Dedifferentiated amniotic fluid mesenchymal stem cell (primary cell): ENCODE measurements at regions not wholly inside any gene's neighbourhood (a gene's known extent, or its start where the extent isn't known, plus 50 kb on each side); places are given as distances from the start of the nearest gene placed in this dataset.
"Not testable (repeated sequence)": the region's sequence is repeated elsewhere in the genome, so short reads cannot be mapped to it uniquely, and the experiment has no call there.

Experiments used
- DNase-seq: peaks from one replicate; pipeline ENCODE4 v3.0.0-alpha.2; 2016; ENCODE audit errors: extremely low spot score

DNA sequence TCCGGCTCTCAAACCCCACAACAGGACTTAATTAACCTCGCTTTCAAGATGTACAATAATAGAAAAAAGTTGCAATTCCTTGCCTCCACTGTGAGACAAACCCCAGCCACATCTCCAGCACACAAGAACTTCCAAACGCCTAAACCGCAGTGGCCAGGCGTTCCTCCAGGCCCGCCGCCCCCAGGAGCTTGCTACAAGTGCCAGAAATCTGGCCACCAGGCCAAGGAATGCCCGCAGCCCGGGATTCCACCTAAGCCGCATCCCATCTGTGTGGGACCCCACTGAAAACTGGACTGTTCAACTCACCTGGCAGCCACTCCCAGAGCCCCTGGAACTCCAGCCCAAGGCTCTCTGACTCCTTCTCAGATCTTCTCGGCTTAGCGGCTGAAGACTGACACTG lies 262.5 kb downstream of the SMARCA2 start:
- not testable (repeated sequence) for DNase-seq

- DNase-seq: not testable (repeated sequence)
These were observed 264.0 kb downstream of the SMARCA2 start for GRCh38 chr9:2279138-2279537.

DNA sequence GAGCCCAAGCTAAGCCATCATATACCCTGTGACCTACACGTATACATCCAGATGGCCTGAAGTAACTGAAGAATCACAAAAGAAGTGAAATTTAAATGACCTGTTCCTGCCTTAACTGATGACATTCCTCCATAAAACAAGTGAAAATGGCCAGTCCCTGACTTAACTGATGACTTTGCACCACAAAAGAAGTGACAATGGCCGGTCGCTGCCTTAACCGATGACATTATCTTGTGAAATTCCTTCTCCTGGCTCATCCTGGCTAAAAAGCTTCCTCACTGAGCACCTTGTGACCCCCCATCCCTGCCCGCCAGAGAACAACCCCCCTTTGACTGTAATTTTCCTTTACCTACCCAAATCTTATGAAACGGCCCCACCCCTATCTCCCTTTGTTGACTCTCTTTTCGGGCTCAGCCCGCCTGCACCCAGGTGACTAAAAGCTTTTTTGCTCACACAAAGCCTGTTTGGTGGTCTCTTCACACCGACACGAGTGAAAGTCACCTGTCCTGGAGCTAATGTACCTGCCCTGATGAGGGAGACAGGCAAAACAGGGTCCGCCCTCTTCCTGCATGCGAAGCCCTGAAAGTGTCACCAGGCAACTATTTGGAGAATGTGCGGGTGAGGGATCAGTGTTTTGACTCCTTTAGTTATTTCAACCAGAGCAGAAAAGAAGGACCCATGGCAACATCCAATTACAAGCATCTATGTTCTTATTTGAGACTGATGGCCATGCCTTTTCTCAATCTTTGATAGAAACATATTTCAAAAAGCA lies 266.1 kb downstream of the SMARCA2 start:
- DNase-seq: no peak

DNA sequence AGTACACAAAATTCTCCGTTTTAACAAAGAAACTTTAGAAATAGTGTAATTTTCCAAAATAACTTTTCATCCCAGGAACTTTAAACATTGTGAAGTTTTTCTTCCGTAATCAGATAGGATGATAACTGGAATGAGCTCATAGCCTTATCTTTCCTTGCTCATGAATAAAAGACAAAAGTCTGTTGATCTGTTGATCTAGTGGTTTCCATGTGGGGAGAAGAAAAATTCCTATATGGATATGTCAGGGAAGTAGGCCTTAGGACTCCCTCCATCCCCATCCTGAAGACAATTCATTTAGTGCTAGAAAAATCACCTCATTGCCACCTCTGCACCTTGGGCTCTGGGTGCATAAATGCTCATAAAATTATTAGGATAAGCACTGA lies 266.6 kb downstream of the SMARCA2 start:
- DNase-seq: no peak

DNA sequence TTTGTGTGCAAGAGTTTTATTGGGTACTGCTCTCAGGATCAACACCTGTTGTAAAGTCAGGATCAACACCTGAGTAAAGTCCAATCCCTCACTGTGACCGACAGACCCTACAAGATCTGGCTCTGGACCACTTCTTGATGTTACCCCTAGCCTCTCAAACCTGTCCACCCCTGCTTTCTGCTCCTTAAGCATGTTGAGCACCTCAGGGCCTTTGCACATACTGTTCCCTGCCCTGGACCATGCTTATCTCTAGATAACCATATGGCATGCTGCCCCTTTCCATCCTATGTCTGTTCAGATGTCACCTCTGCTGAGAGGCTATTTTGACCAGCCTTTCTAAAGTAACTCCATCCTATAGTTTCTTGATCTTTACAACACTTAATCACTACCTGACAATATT lies 269.6 kb downstream of the SMARCA2 start:
- no peak for DNase-seq

- DNase-seq: no peak
These were observed 270.5 kb downstream of the SMARCA2 start for GRCh38 chr9:2285416-2286332.

- DNase-seq: no peak
These were observed 271.2 kb downstream of the SMARCA2 start for GRCh38 chr9:2286333-2286705.

DNA sequence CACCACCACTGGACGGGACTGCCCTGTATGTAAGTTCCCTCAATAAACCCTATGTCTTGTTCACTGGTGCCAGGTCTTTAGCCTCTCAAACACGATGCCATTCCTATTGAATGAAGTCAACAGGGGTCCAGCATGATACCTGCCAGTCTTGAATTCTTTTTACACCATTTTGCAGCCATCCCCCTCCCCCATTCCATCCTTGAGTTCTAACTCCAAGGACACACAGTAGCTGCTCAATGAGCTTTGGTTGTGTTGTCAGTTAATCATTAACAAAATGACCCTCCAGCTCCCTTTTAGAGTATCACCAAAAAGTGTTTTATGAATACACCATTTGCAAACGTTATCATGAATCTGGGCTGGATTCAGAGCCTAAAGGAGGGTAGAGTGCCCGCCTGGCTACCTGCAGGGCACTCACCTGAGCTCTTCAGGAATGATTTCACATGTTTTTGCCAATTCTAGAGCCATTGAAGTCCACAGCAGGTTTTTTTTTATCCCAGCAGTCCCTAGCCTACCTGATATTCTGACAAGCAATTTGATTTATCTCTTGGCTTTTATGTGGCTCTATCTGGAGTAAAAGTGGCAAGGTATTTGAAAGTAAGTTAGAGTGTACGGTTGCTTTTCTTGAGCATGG lies 271.8 kb downstream of the SMARCA2 start:
- DNase-seq: no peak

GRCh38 chr9:2288309-2288708 lies 273.2 kb downstream of the SMARCA2 start:
- DNase-seq: no peak

DNA sequence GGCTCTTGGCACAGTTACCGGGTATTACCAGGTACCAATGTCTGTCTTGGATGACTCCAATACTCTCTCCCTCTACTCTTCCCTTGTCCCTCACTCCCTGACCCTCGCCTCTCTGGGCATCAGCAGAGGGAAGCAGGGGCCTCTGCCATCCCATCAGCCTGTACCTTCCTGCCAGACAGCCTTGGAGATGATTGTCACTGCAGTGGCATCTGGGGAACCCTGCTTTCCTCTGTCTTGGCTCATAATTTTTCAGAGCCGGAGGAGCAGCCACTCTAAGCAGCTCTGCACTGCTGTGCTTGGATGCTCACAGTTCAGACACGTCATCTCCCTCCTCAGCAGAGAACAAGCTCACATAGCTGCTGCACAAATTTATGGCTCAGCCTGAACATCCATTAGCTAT lies 274.1 kb downstream of the SMARCA2 start:
- no peak for DNase-seq

DNA sequence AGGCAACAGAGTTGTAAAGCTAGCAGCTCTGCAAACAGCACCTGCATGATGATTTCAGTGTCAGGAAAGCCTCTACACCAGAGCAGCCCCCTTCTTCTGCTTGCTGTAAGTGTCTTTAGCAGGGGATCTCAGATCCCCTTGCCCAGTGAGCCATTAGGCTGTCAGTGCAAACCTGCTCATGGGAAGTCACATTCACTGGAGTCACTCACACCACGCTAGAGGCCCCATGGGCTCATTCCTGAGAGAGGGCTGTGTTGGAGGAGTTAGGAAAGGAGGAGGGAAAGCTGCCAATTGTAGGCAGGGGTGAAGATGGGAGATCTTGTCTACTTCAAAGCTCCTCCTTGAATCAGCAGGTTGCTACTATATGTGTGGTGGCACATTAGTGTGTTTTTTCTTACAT lies 275.2 kb downstream of the SMARCA2 start:
- DNase-seq: no peak

GRCh38 chr9:2291980-2292704 lies 277.0 kb downstream of the SMARCA2 start:
- DNase-seq: no peak

DNA sequence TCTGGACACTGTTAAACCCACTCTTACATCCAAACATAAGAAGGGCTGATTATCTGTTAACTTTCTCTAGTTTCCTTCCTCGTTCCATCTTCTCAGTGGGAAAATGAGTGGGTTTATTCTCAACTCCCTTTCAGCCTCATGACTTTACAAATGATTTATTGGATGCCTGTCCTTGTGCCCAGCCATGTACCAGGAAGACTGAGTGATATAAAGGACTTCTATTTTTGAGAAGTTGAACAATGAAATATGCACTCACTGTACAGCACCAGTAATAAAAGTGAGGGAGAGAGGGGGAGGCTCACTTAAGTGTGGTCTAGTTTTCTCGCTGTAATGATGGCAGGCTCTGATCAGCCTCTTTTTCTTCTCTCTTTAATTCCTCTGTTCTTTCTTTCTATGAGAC lies 277.6 kb downstream of the SMARCA2 start:
- DNase-seq: no peak

DNA sequence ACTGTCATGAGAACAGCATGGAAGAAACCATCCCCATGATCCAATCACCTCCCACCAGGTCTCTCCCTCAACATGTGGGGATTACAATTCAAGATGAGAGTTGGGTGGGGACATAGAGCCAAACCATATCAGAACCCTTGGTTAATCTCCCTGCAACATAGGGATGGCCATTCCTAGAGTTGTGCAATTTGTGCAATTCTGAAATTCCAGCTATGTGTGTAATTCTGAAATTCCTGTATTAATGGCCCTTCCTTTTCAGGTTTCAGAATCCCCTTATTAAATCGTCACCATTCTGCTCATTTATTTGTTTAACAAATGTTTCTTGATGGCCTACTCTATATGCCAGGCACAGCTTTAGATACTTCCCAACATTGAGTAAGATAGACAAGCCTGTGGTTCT lies 282.6 kb downstream of the SMARCA2 start:
- DNase-seq: no peak

DNA sequence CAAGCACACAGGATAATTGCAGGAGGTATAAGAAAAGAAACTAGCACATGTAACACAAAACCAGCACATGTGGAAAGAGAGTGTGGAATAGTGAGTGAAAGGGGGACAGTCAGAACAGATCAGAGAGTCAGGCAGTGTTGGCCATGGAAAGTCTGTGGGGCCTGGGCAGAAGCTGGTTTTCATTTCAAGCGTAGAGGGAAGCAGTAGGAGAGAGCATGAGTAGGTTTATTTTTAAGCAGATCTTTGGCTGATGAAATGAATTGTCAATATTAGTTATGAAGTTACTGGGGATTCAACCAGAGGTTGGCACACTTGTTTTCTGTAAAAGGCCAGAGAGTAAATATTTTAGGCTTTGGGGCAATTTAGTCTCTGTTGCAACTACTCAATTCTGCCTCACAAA lies 283.1 kb downstream of the SMARCA2 start:
- DNase-seq: peak; percentile 25

GRCh38 chr9:2299156-2299842 lies 284.2 kb downstream of the SMARCA2 start:
- DNase-seq: no peak

- DNase-seq: no peak
These were observed 284.7 kb downstream of the SMARCA2 start for GRCh38 chr9:2299843-2300205.

DNA sequence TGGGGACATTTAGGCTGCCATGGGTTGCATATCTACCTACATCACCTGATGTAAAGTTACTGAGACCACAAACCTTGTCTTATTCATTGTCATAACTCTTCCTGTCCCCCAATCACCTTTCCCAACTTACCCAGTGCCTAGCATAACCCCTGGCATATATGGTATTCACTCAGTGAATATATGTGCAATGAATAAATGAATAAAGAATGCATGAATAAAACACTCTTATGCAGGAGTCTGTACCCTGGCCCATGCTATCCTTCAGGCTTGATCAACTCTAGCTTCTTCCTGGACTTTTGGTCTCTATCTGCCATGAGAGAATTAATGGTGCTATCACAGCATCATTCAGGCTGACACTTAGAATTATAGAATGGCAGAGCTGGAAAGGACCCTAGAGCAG lies 285.2 kb downstream of the SMARCA2 start:
- no peak for DNase-seq

DNA sequence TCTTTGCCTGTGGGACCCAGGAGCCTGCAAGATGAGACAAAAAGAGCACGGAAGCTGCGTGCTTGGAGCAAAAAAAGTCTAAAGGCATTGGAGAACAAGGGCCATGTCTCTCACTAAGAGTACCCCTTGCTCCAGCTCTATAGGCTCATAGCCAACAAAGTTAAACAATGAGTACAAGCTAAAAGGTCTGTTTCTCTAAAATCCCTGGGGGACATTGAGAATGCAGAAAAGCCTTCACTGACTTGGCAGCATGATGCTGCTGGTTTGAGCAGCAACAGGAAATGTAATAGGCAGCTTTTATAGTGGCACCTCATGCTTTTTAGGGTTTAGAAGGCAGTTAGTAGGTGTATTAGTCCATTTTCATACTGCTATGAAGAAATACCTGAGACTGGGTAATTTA lies 287.5 kb downstream of the SMARCA2 start:
- DNase-seq: no peak

- no peak for DNase-seq
These were observed 287.9 kb downstream of the SMARCA2 start for GRCh38 chr9:2303056-2303455.

- DNase-seq: no peak
These were observed 292.3 kb downstream of the SMARCA2 start for GRCh38 chr9:2307480-2307879.
